ENCODE measurements at regions not wholly inside any gene's neighbourhood (a gene's known extent, or its start where the extent isn't known, plus 50 kb on each side); places are given as distances from the start of the nearest gene placed in this dataset.

- no peak overlapping the region for H2AFZ ChIP-seq (ENCODE audit: low read depth, low read length)
- no peak overlapping the region for H3K27ac ChIP-seq (ENCODE audit: low read length)
- H3K79me2 ChIP-seq (ENCODE audit: low read length): no peaks in the 10 kb centered on the region
- no peak overlapping the region for H3K9ac ChIP-seq (ENCODE audit: low read length)
- H3K4me2 ChIP-seq (ENCODE audit: low read length): no peak overlapping the region
- H3K27me3 ChIP-seq (ENCODE audit: low read depth, low read length): no peaks in the 10 kb centered on the region
- no peaks in the 10 kb centered on the region for H3K4me1 ChIP-seq (ENCODE audit: low read length)
- no peaks in the 10 kb centered on the region for H3K36me3 ChIP-seq (replicated peaks; ENCODE audit: low read depth, low read length)
- H3K9me3 ChIP-seq (ENCODE audit: insufficient read depth, low read length): no peaks in the 10 kb centered on the region
- TF ChIP-seq EZH2phosphoT487 (IDR thresholded peaks at IDR 0.05; ENCODE audit: low read depth) (no peak), CTCF (IDR thresholded peaks at IDR 0.05; ENCODE audit: low read depth, low read length) (no peak)
- no peak overlapping the region for H3K4me3 ChIP-seq (ENCODE audit: low read length)
- no peaks in the 10 kb centered on the region for H4K20me1 ChIP-seq (ENCODE audit: insufficient read depth, low read length)
These were observed 113.7 kb upstream of the DMRT1 start for GRCh38 chr9:727767-728166.

- Histone ChIP-seq H3K27me3 (ENCODE audit: low read depth, low read length) (no peaks in the 10 kb centered on the region), H3K4me3 (ENCODE audit: low read length) (no peak overlapping the region), H3K9me3 (ENCODE audit: insufficient read depth, low read length) (no peaks in the 10 kb centered on the region), H3K4me1 (ENCODE audit: low read length) (no peaks in the 10 kb centered on the region), H3K9ac (ENCODE audit: low read length) (no peak overlapping the region), H3K4me2 (ENCODE audit: low read length) (no peak overlapping the region), H2AFZ (ENCODE audit: low read depth, low read length) (no peak overlapping the region), H3K36me3 (replicated peaks; ENCODE audit: low read depth, low read length) (no peaks in the 10 kb centered on the region), H3K79me2 (ENCODE audit: low read length) (no peaks in the 10 kb centered on the region), H4K20me1 (ENCODE audit: insufficient read depth, low read length) (no peaks in the 10 kb centered on the region), H3K27ac (ENCODE audit: low read length) (no peak overlapping the region)
- no peak for TF ChIP-seq CTCF (IDR thresholded peaks at IDR 0.05; ENCODE audit: low read depth, low read length)
These were observed 113.0 kb upstream of the DMRT1 start for GRCh38 chr9:728535-728934.

- H3K79me2 ChIP-seq (ENCODE audit: low read length): no peaks in the 10 kb centered on the region
- H3K36me3 ChIP-seq (replicated peaks; ENCODE audit: low read depth, low read length): no peaks in the 10 kb centered on the region
- H3K4me3 ChIP-seq (ENCODE audit: low read length): no peak overlapping the region
- no peaks in the 10 kb centered on the region for H4K20me1 ChIP-seq (ENCODE audit: insufficient read depth, low read length)
- no peaks in the 10 kb centered on the region for H3K4me1 ChIP-seq (ENCODE audit: low read length)
- H3K9ac ChIP-seq (ENCODE audit: low read length): no peak overlapping the region
- TF ChIP-seq CTCF (IDR thresholded peaks at IDR 0.05; ENCODE audit: low read depth, low read length): no peak
- no peak for TF ChIP-seq EZH2phosphoT487 (IDR thresholded peaks at IDR 0.05; ENCODE audit: low read depth)
- H3K4me2 ChIP-seq (ENCODE audit: low read length): no peak overlapping the region
- H3K27ac ChIP-seq (ENCODE audit: low read length): no peak overlapping the region
- no peak overlapping the region for H2AFZ ChIP-seq (ENCODE audit: low read depth, low read length)
- H3K9me3 ChIP-seq (ENCODE audit: insufficient read depth, low read length): no peaks in the 10 kb centered on the region
- H3K27me3 ChIP-seq (ENCODE audit: low read depth, low read length): no peaks in the 10 kb centered on the region
These were observed 110.0 kb upstream of the DMRT1 start for GRCh38 chr9:731474-731873.

- Histone ChIP-seq H3K79me2 (ENCODE audit: low read length) (no peaks in the 10 kb centered on the region), H3K9ac (ENCODE audit: low read length) (no peak overlapping the region), H3K27me3 (ENCODE audit: low read depth, low read length) (no peaks in the 10 kb centered on the region), H3K9me3 (ENCODE audit: insufficient read depth, low read length) (no peaks in the 10 kb centered on the region), H3K4me2 (ENCODE audit: low read length) (no peak overlapping the region), H2AFZ (ENCODE audit: low read depth, low read length) (no peak overlapping the region), H4K20me1 (ENCODE audit: insufficient read depth, low read length) (no peaks in the 10 kb centered on the region), H3K27ac (ENCODE audit: low read length) (no peak overlapping the region), H3K36me3 (replicated peaks; ENCODE audit: low read depth, low read length) (peaks cover 3% of the 10 kb centered on the region), H3K4me3 (ENCODE audit: low read length) (no peak overlapping the region), H3K4me1 (ENCODE audit: low read length) (no peaks in the 10 kb centered on the region)
- TF ChIP-seq EZH2phosphoT487 (IDR thresholded peaks at IDR 0.05; ENCODE audit: low read depth): no peak
- no peak for TF ChIP-seq CTCF (IDR thresholded peaks at IDR 0.05; ENCODE audit: low read depth, low read length)
These were observed 106.5 kb upstream of the DMRT1 start for GRCh38 chr9:734831-735511.

Data from OCI-LY3 (cell line).